Endometrial microvascular endothelial cells (primary cell): ENCODE measurements at regions not wholly inside any gene's neighbourhood (a gene's known extent, or its start where the extent isn't known, plus 50 kb on each side); places are given as distances from the start of the nearest gene placed in this dataset.

Source experiments
- in situ Hi-C: cut with HindIII; loops from 2 replicates; pipeline ENCODE4 v1.10.0; 2017; ENCODE audit warnings: low sequenced_read_pairs, low pct_unique_long_range_greater_than_20kb; ENCODE audit errors: inconsistent ontology term

DNA sequence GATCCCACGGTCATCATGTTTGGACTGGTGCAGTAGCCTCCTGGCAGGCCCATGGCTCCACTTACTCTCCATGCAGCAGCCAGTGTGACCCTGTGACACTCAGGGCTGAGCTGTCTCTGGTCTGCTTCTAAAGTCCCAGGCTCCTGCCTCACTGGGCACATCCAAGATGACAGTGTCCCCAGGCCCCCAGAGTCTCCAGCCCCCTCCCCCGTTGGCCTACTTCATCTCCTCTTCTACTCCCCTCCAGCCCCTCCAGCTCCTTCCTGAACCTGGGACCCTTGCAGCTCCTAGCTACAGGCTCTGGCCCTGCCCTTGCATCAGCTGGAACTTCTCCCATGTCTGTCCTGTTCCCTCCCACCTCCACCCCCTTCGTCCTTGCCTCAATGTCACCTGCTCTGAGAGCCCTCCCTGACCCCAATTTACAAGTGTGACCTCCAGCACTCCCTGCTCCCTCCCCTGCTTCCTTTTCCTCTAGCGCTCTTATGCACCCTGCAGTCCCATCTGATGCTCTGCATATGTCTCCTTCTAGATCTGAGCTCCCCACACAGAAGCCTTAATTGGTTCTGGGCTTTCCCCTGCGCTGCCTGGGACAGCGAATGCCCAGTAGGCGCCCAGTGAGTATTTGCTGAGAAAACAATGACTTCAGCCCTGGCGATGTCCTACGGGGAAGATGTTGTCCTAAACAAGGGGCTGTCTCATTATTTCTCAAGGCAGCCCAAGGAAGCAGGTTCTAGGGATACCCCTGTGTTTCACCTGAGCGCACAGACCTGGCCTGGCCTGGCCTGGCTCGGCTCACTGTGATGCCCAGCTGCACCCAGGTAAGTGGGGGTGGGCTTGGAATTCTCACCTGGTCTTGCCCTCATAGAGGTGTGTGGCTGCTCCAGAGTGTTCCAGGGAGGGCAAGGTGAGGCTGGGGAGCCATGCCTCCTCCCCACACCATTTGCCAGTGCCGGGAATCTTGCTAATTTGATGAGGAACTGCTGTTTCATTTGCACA is 600.6 kb downstream of the PTPRU start:
- in situ Hi-C loops: no loop called here

DNA sequence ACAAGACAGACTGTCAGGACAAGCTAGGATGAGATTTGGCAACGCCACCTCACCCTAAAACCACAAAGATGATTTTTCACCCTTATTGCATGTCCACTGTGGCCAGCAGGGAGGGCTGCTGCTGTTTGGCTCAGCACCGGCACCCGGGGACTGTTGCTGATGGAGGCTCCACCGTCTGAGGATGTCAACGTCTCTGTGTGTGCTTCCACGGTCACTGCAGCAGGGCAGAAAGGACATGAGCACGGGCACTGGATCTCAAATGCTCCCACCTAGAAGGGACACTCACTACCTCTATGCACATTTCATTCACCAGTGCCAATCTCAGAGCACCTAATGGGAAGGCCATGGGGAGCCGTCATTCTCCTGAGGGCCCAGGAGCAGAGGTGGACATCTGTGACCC is 599.6 kb downstream of the PTPRU start:
- in situ Hi-C loops: no loop called here

DNA sequence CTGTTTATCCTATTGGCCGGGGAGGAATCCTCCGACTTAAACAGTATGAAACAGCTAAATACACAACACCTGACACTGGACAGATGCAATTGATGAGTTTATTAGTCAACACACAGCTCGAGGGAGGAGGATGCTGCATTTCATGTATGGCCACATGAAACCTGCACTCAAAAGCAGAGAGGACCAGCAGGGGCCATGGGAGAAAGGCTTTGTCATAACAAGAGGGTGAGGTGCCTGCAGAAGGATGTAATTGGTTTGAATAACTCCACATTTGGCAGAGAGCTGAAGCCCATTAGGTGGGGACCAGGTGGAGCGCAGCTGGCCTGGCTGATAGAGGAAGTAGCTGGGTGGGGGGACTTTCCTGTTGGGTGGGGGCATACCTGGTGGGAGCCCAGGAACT is 599.1 kb downstream of the PTPRU start:
- in situ Hi-C loops: no loop called here

DNA sequence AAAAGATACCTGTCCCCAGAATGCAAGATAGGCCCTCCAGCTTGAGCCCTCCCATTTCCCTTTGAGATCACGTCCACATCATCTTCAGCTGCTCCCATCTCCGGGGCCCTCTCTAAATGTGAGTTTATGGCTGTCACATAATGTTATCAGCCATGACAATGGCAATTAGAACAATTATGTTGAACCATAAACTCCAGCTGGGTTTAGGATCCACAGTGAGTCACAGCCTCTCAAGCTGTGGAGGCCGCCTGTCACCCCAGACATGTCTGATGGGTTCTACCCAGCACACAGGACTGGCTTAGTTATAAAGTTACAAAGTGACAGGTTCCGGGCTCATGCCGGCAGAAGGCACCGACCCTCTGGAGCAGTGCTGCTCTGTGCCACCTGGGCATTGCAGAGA is 597.3 kb downstream of the PTPRU start:
- in situ Hi-C loops: no loop called here

DNA sequence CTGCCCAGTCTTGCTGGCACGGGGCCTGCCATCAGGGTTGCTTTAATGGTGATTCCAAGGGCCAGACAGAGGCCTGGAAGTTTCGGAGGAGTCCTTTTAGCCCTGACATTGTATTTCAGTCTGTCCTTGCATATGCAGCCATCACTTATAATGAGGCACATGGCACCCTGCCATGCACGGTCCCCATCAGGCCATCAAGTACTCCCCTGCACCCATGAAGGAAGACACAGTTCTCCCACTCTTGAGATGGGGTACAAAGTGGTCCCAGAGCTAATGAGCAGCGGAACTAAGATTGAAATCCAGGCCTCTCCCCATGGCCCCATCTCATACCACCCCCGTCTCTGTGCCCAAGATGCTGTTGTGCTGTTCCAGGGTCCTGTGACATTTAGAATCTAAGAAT is 596.6 kb downstream of the PTPRU start:
- in situ Hi-C loops: no loop called here

DNA sequence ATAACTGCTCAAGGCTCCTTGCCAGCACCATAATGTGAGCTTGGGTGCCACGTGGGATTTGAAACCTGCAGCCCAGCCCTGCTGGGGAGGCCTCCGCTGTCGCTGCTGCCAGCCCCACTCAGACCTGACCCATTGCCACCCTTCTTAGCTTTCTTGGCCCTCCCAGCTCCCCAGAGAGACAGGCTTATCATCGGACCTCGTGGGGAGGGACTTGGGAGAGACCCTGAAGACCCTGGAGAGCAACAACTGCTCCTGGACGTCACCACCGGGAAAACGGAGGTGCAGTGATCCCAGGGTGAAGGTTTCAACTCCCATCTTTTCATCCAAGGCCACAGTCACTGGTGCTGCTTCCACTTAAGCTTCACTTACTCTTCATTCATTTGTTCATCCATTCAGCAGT is 596.1 kb downstream of the PTPRU start:
- in situ Hi-C loops: no loop called here

DNA sequence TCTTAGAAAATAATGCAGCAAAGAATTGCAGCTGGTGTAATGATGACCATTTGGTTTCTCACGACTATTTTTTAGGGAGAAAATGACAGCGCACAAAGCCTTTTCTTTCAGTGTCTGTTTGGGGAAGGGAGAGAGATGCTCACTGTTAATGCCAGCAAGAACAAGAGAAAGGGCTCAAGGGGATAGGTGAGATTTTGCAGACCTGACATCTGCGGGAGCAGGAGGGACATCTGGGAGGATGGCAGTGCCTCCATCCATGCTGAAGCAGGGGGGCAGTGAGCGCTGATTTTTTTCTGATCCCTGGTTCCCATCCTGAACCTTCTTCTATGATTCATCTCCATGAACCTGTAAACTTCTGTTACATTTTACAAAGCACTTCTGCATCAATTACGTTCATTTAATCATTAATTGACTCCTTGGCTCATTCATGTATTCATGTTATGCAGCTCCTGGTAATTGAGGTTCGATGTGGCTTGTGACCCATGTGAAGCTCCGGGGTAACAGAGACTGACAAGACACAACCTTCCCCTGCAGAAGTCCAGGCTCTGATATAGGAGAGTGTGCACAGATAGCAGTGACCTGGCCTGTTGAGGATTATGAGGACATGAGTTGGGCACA is 595.3 kb downstream of the PTPRU start:
- in situ Hi-C loops: no loop called here

DNA sequence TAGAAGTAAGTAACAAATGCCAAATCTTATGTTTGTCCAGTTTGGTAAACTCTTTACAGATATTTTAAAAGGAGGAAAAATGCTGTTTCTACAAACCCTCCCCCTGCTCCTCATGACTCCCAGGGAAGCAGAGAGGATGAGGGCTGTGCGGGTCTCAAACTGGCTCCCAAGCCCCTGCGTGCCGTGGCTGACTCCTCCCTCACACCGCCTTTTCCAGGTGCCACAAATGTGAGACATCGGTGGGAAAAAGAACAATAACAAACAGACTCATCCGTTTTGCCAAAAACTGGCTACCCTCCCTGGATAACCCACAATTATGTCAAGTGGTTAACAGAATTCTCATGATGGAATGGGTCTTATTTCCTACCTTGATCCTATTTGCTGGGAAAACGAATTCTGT is 594.6 kb downstream of the PTPRU start:
- in situ Hi-C loops: no loop called here

DNA sequence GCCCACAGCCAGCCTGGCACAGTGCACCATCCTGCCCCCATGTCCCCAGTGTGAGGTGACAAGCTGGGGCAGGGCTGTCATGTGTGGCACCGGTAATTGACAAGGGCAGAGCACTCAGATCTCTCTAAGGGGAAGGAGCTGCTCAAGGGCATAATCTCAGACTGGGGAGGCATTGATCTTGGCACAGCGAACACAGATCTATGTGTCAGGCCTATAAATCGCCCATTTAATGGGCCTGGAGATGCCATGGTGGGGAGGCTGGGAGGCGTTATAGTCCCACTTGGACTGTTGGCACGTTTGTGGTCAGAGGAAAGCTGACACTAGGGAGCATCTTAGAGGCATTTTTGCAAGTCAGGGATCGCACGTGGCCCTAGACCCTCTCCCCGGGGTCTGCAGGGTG is 594.1 kb downstream of the PTPRU start:
- in situ Hi-C loops: no loop called here

DNA sequence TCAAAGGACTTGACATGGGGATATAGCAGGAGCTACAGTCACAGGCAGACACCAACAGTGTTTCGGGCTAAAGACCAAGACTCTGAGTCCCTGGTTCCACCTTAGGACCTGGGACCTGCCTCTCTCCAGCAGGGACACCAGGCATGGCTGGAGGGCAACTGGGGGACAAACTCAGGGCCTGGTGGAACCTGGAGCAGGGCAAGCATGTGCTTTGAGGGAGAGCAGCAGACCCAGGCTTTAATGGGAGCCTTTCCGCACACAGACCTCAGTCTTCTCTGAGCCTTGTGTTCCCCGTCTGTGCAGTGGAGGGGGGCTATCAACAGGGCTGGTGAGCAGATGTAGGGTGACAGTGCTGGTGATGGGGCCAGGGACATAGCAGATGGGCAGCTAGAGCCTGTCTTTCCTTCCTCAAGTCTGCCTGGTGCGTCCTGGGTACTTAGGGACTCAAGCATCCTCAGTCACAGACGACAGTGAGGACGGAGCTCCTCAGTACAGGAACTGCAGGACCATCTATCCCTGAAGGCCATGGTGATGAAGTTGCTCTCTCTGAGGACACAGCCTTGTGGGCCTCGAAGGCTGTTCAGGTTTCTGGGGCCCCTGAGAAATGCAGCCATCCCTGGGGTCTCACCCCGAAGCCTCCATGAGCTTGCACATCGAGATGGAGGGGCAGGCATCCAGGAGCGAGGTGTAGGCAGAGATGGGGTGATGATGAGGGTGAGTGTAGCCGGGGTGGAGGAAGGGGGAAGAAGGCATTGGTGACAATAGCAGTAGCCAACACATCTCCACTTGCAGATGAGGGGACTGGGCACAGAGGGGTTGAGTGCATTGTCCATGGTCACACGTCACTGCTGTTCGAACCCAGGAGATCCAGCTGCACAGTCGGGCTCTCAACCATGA is 593.4 kb downstream of the PTPRU start:
- in situ Hi-C loops: no loop called here

DNA sequence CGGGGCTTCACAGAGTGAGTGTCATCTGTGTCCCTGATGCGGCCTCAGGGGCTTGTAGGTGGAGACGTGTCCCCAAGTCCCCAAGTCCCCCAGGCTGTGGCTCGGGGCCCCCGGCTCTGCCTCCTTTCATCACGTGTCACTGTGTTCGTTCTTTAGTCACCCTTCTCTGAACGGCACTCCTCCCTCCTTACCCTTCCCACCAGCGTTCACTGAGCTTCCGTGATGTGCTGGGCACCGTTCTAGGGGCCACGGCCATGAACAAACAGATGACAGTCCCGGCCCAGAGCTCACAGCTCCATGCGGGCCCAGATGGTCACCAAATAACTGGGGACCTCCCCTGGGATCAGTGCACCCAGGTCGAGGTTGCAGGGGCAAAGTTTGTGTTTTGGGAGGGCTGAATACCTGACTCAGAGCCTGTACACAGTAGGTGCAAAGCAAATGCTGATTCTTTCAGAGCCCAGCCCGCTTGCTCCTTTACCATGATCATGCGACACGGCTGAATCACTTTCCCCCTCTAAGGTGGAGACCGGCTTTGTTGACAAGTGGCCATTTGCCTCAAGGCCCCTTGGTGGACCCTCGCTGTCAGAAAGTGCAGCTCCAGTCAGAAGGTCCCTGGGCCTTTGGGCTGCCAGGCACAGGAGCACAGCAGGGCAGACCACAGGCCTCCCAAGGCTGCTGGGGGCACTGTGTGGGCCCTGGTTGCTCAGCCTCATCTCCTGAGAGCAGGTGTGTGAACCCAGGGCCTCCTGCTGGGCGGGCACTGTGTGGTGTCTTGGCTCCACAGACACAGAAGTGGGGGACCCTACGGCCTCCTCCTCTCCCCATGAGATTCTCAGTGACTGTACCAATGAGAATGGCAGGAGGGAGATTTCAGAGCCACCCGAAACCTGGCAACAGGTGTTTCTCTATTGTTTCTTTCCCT is 592.5 kb downstream of the PTPRU start:
- in situ Hi-C loops: no loop called here

DNA sequence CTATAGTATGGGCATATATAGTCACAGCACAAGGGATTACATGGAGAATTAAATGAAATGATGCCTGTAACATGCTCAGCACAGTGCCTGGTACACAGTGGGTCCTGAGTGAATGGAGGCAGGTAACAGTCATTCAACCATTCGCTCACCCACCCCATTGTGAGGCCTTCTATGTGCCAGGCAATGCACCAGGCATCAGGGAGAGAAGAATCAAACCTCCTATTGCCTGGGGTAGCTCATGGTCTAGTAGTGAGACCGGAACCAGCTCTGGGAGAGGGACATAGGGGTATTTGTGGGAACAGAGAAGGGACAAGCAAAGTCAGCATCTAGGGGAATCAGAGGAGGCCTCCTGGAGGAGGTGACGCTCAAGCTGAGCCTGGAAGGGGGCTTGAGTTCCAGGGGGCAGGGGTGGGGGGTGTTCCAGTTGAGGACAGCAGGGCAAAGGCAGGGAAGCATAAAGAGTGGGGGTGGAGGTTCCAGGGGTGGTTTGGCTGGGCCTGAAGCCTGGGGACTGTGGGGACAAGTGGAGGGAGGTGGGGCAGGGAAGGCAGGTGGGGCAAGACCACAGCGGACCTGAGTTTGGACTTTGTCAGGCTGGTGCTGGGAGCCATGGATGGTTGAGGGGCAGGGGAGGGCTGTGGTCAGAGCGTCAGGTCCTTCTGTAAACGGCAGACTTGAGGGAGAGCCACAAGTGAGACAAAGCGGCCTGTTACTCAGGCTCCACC is 591.6 kb downstream of the PTPRU start:
- in situ Hi-C loops: no loop called here

DNA sequence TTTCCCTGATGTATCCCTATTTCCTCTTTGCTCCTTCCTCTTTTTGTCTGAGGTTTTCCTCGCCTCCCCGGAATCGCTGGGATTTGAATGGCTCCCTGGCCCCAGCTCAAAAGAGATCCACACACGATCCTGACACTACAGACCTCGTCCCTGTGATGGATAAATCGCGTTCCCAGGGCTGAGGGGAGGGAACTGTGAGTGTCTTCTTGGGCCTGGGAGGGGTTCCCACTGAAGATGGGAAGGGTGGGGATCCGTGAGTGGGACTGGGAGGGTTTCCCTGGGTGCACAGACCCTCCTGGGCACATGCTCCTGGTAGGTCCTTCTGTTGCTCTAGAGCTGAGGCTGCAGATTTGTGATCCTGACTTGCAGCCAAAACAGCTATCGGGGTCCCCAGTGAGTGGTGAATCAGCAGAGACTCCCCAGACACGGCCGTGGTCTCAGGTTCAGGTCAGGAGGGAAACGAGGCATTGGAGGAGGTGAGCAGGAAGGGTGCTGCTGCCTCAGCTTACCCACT is 591.0 kb downstream of the PTPRU start:
- in situ Hi-C loops: no loop called here

DNA sequence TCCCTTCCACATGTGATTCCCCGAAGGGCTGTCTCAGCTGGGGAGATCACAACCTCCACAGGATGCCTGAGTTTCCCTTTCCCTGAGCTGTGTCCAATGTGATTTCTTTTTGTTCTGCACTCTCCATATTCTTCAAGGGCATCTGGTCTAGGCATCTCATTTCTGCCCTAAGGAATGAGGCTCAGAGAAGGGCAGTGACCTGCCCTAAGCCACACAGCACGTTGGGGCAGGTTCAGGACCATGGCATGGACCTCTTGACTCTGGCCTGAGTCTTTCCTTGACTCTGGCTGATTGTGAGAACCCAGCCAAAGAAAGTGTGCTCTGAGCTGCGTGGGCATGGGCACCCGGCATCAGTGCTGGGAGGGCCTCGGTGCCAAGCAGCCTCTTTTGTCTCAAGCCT is 590.3 kb downstream of the PTPRU start:
- in situ Hi-C loops: no loop called here

DNA sequence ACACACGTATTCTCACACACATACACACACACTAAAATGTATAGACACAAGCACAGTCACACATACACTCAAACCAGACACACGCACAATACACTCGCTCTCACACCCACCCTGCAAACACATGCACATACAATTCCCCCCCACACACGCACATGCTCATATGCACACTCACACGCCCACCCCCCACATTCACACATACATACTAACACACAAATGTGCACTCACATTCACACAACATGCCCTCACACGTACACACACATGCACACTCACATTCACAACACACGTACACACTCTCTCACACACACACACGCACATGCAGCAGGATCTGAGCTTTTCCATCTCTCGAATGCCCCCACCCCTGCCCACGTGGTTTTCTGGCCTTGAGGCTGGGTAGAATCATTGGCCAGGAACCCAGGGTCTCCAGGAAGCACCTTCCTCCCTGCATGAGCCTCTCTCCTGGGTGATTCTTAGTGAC is 589.7 kb downstream of the PTPRU start:
- in situ Hi-C loops: no loop called here

DNA sequence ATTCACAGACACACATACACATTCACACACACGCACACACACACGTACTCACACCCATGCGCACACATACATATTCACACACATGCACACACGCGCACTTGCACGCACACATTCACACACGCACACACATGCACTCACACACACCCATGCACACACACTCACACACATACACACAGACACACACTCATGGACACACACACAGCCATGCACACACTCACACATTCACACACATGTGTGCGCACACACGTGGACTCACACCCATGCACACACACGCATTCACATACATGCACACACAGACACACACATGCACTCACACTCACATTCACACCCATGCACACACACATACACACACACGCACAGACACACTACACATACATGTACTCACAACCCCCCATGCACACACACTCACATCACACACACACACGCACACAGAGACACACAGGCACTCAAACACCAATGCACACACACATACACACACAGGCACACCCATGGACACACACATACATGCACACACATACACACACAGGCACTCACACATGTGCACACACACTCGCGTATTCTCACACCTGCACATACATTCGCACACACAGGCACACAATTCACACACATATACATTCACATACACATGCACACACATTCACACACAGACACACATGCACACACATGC is 589.1 kb downstream of the PTPRU start:
- in situ Hi-C loops: no loop called here
